Naive thymus-derived CD4-positive, alpha-beta T cell (primary cell): ENCODE measurements at regions not wholly inside any gene's neighbourhood (a gene's known extent, or its start where the extent isn't known, plus 50 kb on each side); places are given as distances from the start of the nearest gene placed in this dataset.
"Not testable (repeated sequence)": the region's sequence is repeated elsewhere in the genome, so short reads cannot be mapped to it uniquely, and the experiment has no call there.

Source experiments
- ATAC-seq: fragments of 150-1000 bp; cut with Tn5 transposase; 2 replicates; pipeline ENCODE4 v1.10.0; 2021; ENCODE audit warnings: mild to moderate bottlenecking, moderate library complexity
- CTCF ChIA-PET: fragments of 350-600 bp; sonication (Branson Sonifier 250); formaldehyde crosslinking; loops from one replicate; lab custom pipeline; 2021; ENCODE audit warnings: antibody characterized with exemption; lab: Charles Lee
- POLR2A ChIA-PET: fragments of 350-600 bp; sonication (Branson Sonifier 250); formaldehyde crosslinking; loops from one replicate; lab custom pipeline; 2021; ENCODE audit warnings: antibody characterized with exemption, inconsistent platforms; lab: Charles Lee
- DNase-seq, 9 donors: peaks; one replicate each; pipeline versions ENCODE4 v3.0.0 to v3.0.0-alpha.2; 2020 to 2022; ENCODE audit warnings: mixed read lengths in 1 of 9
- H3K27ac ChIP-seq: one replicate; pipeline ENCODE4 v1.7.0; 2013; ENCODE audit warnings: mild to moderate bottlenecking, low read depth, low read length, moderate library complexity
- H3K27me3 ChIP-seq, 2 donors: one replicate each; pipeline ENCODE4 v1.7.0; 2013; ENCODE audit warnings: low read length in 2 of 2, mild to moderate bottlenecking in 2 of 2, moderate library complexity in 2 of 2; ENCODE audit not compliant: control insufficient read depth in 2 of 2, insufficient read depth in 2 of 2
- H3K36me3 ChIP-seq, 3 experiments: 1 replicate in 2 of 3; 2 replicates in 1 of 3; pipeline ENCODE4 v1.7.0; 2013; ENCODE audit warnings: low read length in 3 of 3, mild to moderate bottlenecking in 3 of 3, moderate library complexity in 1 of 3; ENCODE audit not compliant: insufficient read depth in 3 of 3, control insufficient read depth in 2 of 3
- H3K4me1 ChIP-seq, 2 donors: one replicate each; pipeline ENCODE4 v1.7.0; 2013; ENCODE audit warnings: low read length in 2 of 2, mild to moderate bottlenecking in 2 of 2, moderate library complexity in 1 of 2; ENCODE audit not compliant: control insufficient read depth in 2 of 2, insufficient read depth in 2 of 2
- H3K4me3 ChIP-seq: 2 replicates; pipeline ENCODE4 v1.7.0; 2013; ENCODE audit warnings: mild to moderate bottlenecking, low read length
- H3K9me3 ChIP-seq, 3 experiments: 1 replicate in 2 of 3; 2 replicates in 1 of 3; pipeline ENCODE4 v1.7.0; 2013; ENCODE audit warnings: low read length in 3 of 3; ENCODE audit not compliant: control insufficient read depth in 2 of 3
- H3K27ac Mint-ChIP-seq, 9 donors: one replicate each; pipeline ENCODE4 v1.8.0; 2020 to 2022; ENCODE audit warnings: mixed read lengths in 9 of 9, mild to moderate bottlenecking in 8 of 9, moderate library complexity in 5 of 9, inconsistent platforms in 2 of 9
- H3K27me3 Mint-ChIP-seq, 5 donors: one replicate each; pipeline ENCODE4 v1.8.0; 2021 to 2022; ENCODE audit warnings: mixed read lengths in 5 of 5, mild to moderate bottlenecking in 1 of 5
- H3K36me3 Mint-ChIP-seq, 5 donors: one replicate each; pipeline ENCODE4 v1.8.0; 2020 to 2022; ENCODE audit warnings: mixed read lengths in 5 of 5, mild to moderate bottlenecking in 3 of 5, inconsistent platforms in 1 of 5
- H3K4me1 Mint-ChIP-seq, 7 donors: one replicate each; pipeline ENCODE4 v1.8.0; 2020 to 2022; ENCODE audit warnings: mixed read lengths in 7 of 7, mild to moderate bottlenecking in 3 of 7, inconsistent platforms in 1 of 7
- H3K4me3 Mint-ChIP-seq, 10 donors: one replicate each; pipeline ENCODE4 v1.8.0; 2020 to 2022; ENCODE audit warnings: mild to moderate bottlenecking in 10 of 10, mixed read lengths in 10 of 10, moderate library complexity in 6 of 10, inconsistent platforms in 2 of 10
- H3K9me3 Mint-ChIP-seq, 11 donors: one replicate each; pipeline ENCODE4 v1.8.0; 2020 to 2022; ENCODE audit warnings: mixed read lengths in 11 of 11, mild to moderate bottlenecking in 4 of 11, inconsistent platforms in 1 of 11, moderate library complexity in 1 of 11
- intact Hi-C, 2 donors: fragments of 100-400 bp; cut with micrococcal nuclease; formaldehyde crosslinking; loops; one replicate each; pipeline ENCODE4 v1.15.1; 2023

GRCh38 chr2:154576699-154577098 is 121.8 kb upstream of the KCNJ3 start:
- H3K4me3 ChIP-seq, H3K36me3 ChIP-seq, H3K27me3 ChIP-seq, intact Hi-C loops, DNase-seq, H3K4me1 Mint-ChIP-seq, H3K4me3 Mint-ChIP-seq, POLR2A ChIA-PET, H3K36me3 Mint-ChIP-seq, H3K27ac ChIP-seq, H3K27me3 Mint-ChIP-seq, H3K4me1 ChIP-seq, H3K9me3 ChIP-seq, CTCF ChIA-PET, ATAC-seq: not testable (repeated sequence)
- Mint-ChIP-seq H3K9me3 (peaks cover 0 to 13% (median 6%) of the 10 kb centered on the region in 11 donors), H3K27ac (peak overlapping the region in 1 of 9 donors; percentile 54)

GRCh38 chr2:154577390-154577789 is 121.1 kb upstream of the KCNJ3 start:
- no peaks in the 10 kb centered on the region for H3K36me3 ChIP-seq
- H3K27ac ChIP-seq = no peak overlapping the region
- Mint-ChIP-seq H3K27ac (no peak overlapping the region), H3K9me3 (peaks cover 0 to 13% (median 6%) of the 10 kb centered on the region in 11 donors), H3K27me3 (no peaks in the 10 kb centered on the region), H3K4me1 (no peaks in the 10 kb centered on the region), H3K4me3 (no peak overlapping the region), H3K36me3 (no peaks in the 10 kb centered on the region)
- H3K9me3 ChIP-seq = no peaks in the 10 kb centered on the region
- POLR2A ChIA-PET = no interaction called here
- CTCF ChIA-PET = no interaction called here
- intact Hi-C loops = no loop called here
- H3K4me1 ChIP-seq = no peaks in the 10 kb centered on the region
- H3K4me3 ChIP-seq = no peak overlapping the region
- H3K27me3 ChIP-seq = no peaks in the 10 kb centered on the region
- DNase-seq (no peak), ATAC-seq (no peak)

- no peak overlapping the region for H3K4me3 ChIP-seq
- DNase-seq (no peak), ATAC-seq (no peak)
- H3K27ac ChIP-seq = no peak overlapping the region
- no peaks in the 10 kb centered on the region for H3K4me1 Mint-ChIP-seq
- H3K27me3 ChIP-seq = no peaks in the 10 kb centered on the region
- H3K9me3 Mint-ChIP-seq = peaks cover 0 to 17% (median 9%) of the 10 kb centered on the region in 11 donors
- intact Hi-C loops = no loop called here
- POLR2A ChIA-PET = no interaction called here
- no peak overlapping the region for H3K4me3 Mint-ChIP-seq
- no peaks in the 10 kb centered on the region for H3K27me3 Mint-ChIP-seq
- H3K36me3 ChIP-seq = no peaks in the 10 kb centered on the region
- H3K4me1 ChIP-seq = no peaks in the 10 kb centered on the region
- H3K36me3 Mint-ChIP-seq = no peaks in the 10 kb centered on the region
- H3K9me3 ChIP-seq = no peaks in the 10 kb centered on the region
- CTCF ChIA-PET = no interaction called here
- no peak overlapping the region for H3K27ac Mint-ChIP-seq
These were observed 117.7 kb upstream of the KCNJ3 start for GRCh38 chr2:154580767-154581166.

- H3K9me3 Mint-ChIP-seq = peaks cover 0 to 17% (median 7%) of the 10 kb centered on the region in 11 donors
- H3K4me3 ChIP-seq, DNase-seq, H3K4me1 ChIP-seq, ATAC-seq, H3K27ac Mint-ChIP-seq, H3K4me1 Mint-ChIP-seq, H3K27me3 Mint-ChIP-seq, H3K36me3 ChIP-seq, H3K27ac ChIP-seq, H3K27me3 ChIP-seq, H3K36me3 Mint-ChIP-seq, H3K9me3 ChIP-seq, CTCF ChIA-PET, intact Hi-C loops, H3K4me3 Mint-ChIP-seq, POLR2A ChIA-PET: not testable (repeated sequence)
These were observed 115.8 kb upstream of the KCNJ3 start for GRCh38 chr2:154582694-154583093.

- H3K4me1 ChIP-seq, H3K4me3 ChIP-seq, POLR2A ChIA-PET, H3K36me3 Mint-ChIP-seq, DNase-seq, H3K36me3 ChIP-seq, H3K27ac Mint-ChIP-seq, H3K27me3 ChIP-seq, intact Hi-C loops, H3K9me3 ChIP-seq, CTCF ChIA-PET, ATAC-seq, H3K4me3 Mint-ChIP-seq, H3K4me1 Mint-ChIP-seq, H3K27ac ChIP-seq, H3K27me3 Mint-ChIP-seq: not testable (repeated sequence)
- peaks cover 0 to 17% (median 6%) of the 10 kb centered on the region in 11 donors for H3K9me3 Mint-ChIP-seq
These were observed 115.2 kb upstream of the KCNJ3 start for GRCh38 chr2:154583274-154583673.

- Mint-ChIP-seq H3K27me3 (no peaks in the 10 kb centered on the region), H3K27ac (no peak overlapping the region), H3K36me3 (no peaks in the 10 kb centered on the region), H3K4me3 (no peak overlapping the region), H3K4me1 (no peaks in the 10 kb centered on the region), H3K9me3 (peaks cover 0 to 6% (median 1%) of the 10 kb centered on the region in 11 donors)
- no peak overlapping the region for H3K27ac ChIP-seq
- H3K4me3 ChIP-seq = no peak overlapping the region
- CTCF ChIA-PET = no interaction called here
- H3K9me3 ChIP-seq = no peaks in the 10 kb centered on the region
- intact Hi-C loops = no loop called here
- no peaks in the 10 kb centered on the region for H3K4me1 ChIP-seq
- ATAC-seq = no peak
- no peak for DNase-seq
- H3K27me3 ChIP-seq = no peaks in the 10 kb centered on the region
- POLR2A ChIA-PET = no interaction called here
- no peaks in the 10 kb centered on the region for H3K36me3 ChIP-seq
These were observed 110.8 kb upstream of the KCNJ3 start for GRCh38 chr2:154587739-154588138.

- peaks cover 0 to 3% (median 0%) of the 10 kb centered on the region in 11 donors for H3K9me3 Mint-ChIP-seq
- no peaks in the 10 kb centered on the region for H3K36me3 Mint-ChIP-seq
- no peaks in the 10 kb centered on the region for H3K4me1 Mint-ChIP-seq
- intact Hi-C loops = no loop called here
- no peak overlapping the region for H3K4me3 ChIP-seq
- H3K27me3 Mint-ChIP-seq = peaks cover 0 to 3% (median 0%) of the 10 kb centered on the region in 5 donors
- no peaks in the 10 kb centered on the region for H3K9me3 ChIP-seq
- no peaks in the 10 kb centered on the region for H3K4me1 ChIP-seq
- DNase-seq = no peak
- H3K36me3 ChIP-seq = no peaks in the 10 kb centered on the region
- no peaks in the 10 kb centered on the region for H3K27me3 ChIP-seq
- no peak overlapping the region for H3K27ac ChIP-seq
- ChIA-PET POLR2A (no interaction called here), CTCF (no interaction called here)
- no peak overlapping the region for H3K27ac Mint-ChIP-seq
- H3K4me3 Mint-ChIP-seq = no peak overlapping the region
- ATAC-seq = no peak
These were observed 109.7 kb upstream of the KCNJ3 start for GRCh38 chr2:154588838-154589237.
